Endothelial cell of umbilical vein (primary cell): ENCODE measurements at regions not wholly inside any gene's neighbourhood (a gene's known extent, or its start where the extent isn't known, plus 50 kb on each side); places are given as distances from the start of the nearest gene placed in this dataset.

Experiments used
- BruUV-seq: library from RNA; stranded (reverse); fragments of 400-500 nt; replicated peaks from 2 replicates; lab custom pipeline; 2021; lab: Mats Ljungman, UMichigan
- CTCF ChIA-PET: fragments of 300-600, 350-600 bp; sonication (Branson Sonifier 250); formaldehyde crosslinking; loops from one replicate; lab custom pipeline; 2021; ENCODE audit warnings: antibody characterized with exemption, inconsistent platforms; lab: Charles Lee
- POLR2A ChIA-PET: fragments of 300-600, 350-600 bp; sonication (Branson Sonifier 250); formaldehyde crosslinking; loops from one replicate; lab custom pipeline; 2021; ENCODE audit warnings: antibody characterized with exemption, inconsistent platforms; lab: Charles Lee
- DNase-seq: peaks from one replicate; pipeline ENCODE4 v3.0.0-alpha.2; 2011; ENCODE audit warnings: low read depth, low spot score
- FAIRE-seq: peaks from 2 replicates; lab custom pipeline; 2011; peaks lifted over from hg19 to GRCh38; lab: Jason Lieb, UNC
- H2AFZ ChIP-seq: 2 replicates; pipeline ENCODE4 v1.6.0; 2012; ENCODE audit warnings: low read depth, low read length, control low read depth, inconsistent platforms
- H3K27ac ChIP-seq: 2 replicates; pipeline ENCODE4 v1.5.1; 2011; ENCODE audit warnings: low read depth, mild to moderate bottlenecking, control low read depth, low read length, moderate library complexity; ENCODE audit not compliant: insufficient read depth
- H3K27me3 ChIP-seq, 2 experiments: 2 replicates each; pipeline versions ENCODE4 v1.6.0 to v1.6.1; 2011; ENCODE audit warnings: low read length in 2 of 2, mixed read lengths in 1 of 2; ENCODE audit not compliant: control insufficient read depth in 2 of 2, insufficient read depth in 2 of 2
- H3K36me3 ChIP-seq, 2 experiments: 2 replicates in 1 of 2; 3 replicates in 1 of 2; pipeline ENCODE4 v1.5.1; 2011; ENCODE audit warnings: low read length in 2 of 2, mild to moderate bottlenecking in 1 of 2, moderate library complexity in 1 of 2; ENCODE audit not compliant: control insufficient read depth in 2 of 2, insufficient read depth in 2 of 2; ENCODE audit errors: extremely low read depth in 1 of 2
- H3K4me1 ChIP-seq: 3 replicates; pipeline ENCODE4 v1.5.1; 2011; ENCODE audit warnings: mild to moderate bottlenecking, low read length; ENCODE audit not compliant: control insufficient read depth, insufficient read depth; ENCODE audit errors: extremely low read depth
- H3K4me2 ChIP-seq: 2 replicates; pipeline ENCODE4 v1.6.1; 2011; ENCODE audit warnings: low read length, control low read depth, mixed read lengths; ENCODE audit not compliant: insufficient read depth
- H3K4me3 ChIP-seq, 3 experiments: fragments of 200-600 bp in 1 of 3; sonication (generic), shearing (Covaris generic) in 1 of 3; replicated peaks in 1 of 3; 2 replicates each; pipeline ENCODE4 v1.5.1; 2011 to 2016; ENCODE audit warnings: control low read depth in 3 of 3, low read length in 3 of 3, mild to moderate bottlenecking in 2 of 3, inconsistent platforms in 1 of 3, low read depth in 1 of 3, moderate library complexity in 1 of 3; ENCODE audit not compliant: insufficient read depth in 1 of 3
- H3K79me2 ChIP-seq: 2 replicates; pipeline ENCODE4 v1.6.0; 2012; ENCODE audit warnings: low read length, inconsistent platforms; ENCODE audit not compliant: control insufficient read depth, insufficient read depth
- H3K9ac ChIP-seq: replicated peaks from 2 replicates; pipeline ENCODE3; 2011; ENCODE audit warnings: low read length, control low read depth; ENCODE audit not compliant: insufficient read depth; ENCODE audit errors: extremely low read depth
- H3K9me1 ChIP-seq: replicated peaks from 3 replicates; pipeline ENCODE4 v1.6.0; 2011; ENCODE audit warnings: mild to moderate bottlenecking, low read length; ENCODE audit not compliant: control insufficient read depth, insufficient read depth; ENCODE audit errors: extremely low read depth
- H3K9me3 ChIP-seq: replicated peaks from 2 replicates; pipeline ENCODE4 v1.5.1; 2012; ENCODE audit warnings: low read length, inconsistent platforms; ENCODE audit not compliant: control insufficient read depth, insufficient read depth
- H4K20me1 ChIP-seq: replicated peaks from 2 replicates; pipeline ENCODE3; 2011; ENCODE audit warnings: mild to moderate bottlenecking, low read length; ENCODE audit not compliant: control insufficient read depth, insufficient read depth; ENCODE audit errors: extremely low read depth
- EZH2 ChIP-seq: IDR thresholded peaks from 2 replicates; pipeline ENCODE4 v1.6.1; 2012; ENCODE audit warnings: borderline replicate concordance, low read depth, mild to moderate bottlenecking, moderate library complexity, low read length, inconsistent platforms; ENCODE audit not compliant: severe bottlenecking
- GATA2 ChIP-seq: IDR thresholded peaks from 2 replicates; pipeline ENCODE4 v1.7.0; 2011; ENCODE audit warnings: low read depth, mild to moderate bottlenecking, moderate library complexity, mixed read lengths, low read length; ENCODE audit not compliant: insufficient read length, insufficient read depth
- MYC ChIP-seq: IDR thresholded peaks from one replicate; pipeline ENCODE4 v1.6.1; 2011; ENCODE audit warnings: mild to moderate bottlenecking, low read depth, low read length
- POLR2A ChIP-seq: IDR thresholded peaks from 2 replicates; pipeline ENCODE4 v1.6.1; 2012; ENCODE audit warnings: low read depth, mild to moderate bottlenecking, control low read depth, low read length
- dilution Hi-C: fragments of 300-500 bp; cut with MboI; formaldehyde crosslinking; loops from one replicate; pipeline ENCODE4 v1.15.0; 2019; ENCODE audit warnings: low sequenced_read_pairs; ENCODE audit not compliant: extremely low pct_ligation_motif_present
- intact Hi-C: fragments of 100-400 bp; cut with micrococcal nuclease; formaldehyde crosslinking; loops from one replicate; pipeline ENCODE4 v1.10.0; 2022
- TF ChIP-seq, protein P1 (sequence below), 2 donors: IDR thresholded peaks; 1 replicate in 1 of 2; 2 replicates in 1 of 2; pipeline ENCODE4 v1.5.1; 2011; ENCODE audit warnings: low read length in 2 of 2, mild to moderate bottlenecking in 2 of 2, moderate library complexity in 2 of 2, control low read depth in 1 of 2, inconsistent platforms in 1 of 2, low read depth in 1 of 2; ENCODE audit not compliant: insufficient read depth in 1 of 2; ENCODE audit errors: extremely low read depth in 1 of 2
- TF ChIP-seq, protein P2 (sequence below): IDR thresholded peaks from 2 replicates; pipeline ENCODE4 v1.6.1; 2011; ENCODE audit not compliant: insufficient read depth, insufficient read length

DNA sequence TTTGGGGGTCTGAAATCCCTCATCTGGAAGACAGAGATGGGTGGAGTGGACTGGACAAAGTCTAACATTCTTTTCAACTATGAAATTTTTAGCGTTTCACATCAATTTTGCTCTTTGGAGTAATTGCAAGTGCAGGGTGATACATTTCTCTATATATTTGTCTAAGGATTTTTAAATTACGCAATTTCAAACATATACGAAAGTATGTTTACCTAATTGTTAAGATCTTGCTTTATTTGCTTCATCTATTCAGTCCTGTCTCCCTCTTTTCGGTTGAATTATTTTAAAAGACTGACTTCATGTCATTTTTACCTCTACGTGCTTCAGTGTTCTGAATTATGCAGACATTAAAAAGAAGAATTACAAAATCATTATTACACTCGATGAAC is 101.9 kb upstream of the CREB5 start:
- H4K20me1 ChIP-seq, result no peaks in the 10 kb centered on the region
- BruUV-seq, result no TSS peak
- no peaks in the 10 kb centered on the region for H3K79me2 ChIP-seq
- ChIA-PET CTCF (interaction anchor here (1.4 kb wide), 1 partner anchor 22 kb away, joined by 4 read pairs; no protein-coding TSS in a partner anchor), POLR2A (no interaction called here)
- dilution Hi-C loops (no loop called here), intact Hi-C loops (no loop called here)
- no peak overlapping the region for H3K4me2 ChIP-seq
- H2AFZ ChIP-seq, result no peak overlapping the region
- H3K4me3 ChIP-seq, result no peak overlapping the region
- H3K9ac ChIP-seq, result no peak overlapping the region
- no peak for DNase-seq
- TF ChIP-seq, protein P1, sequence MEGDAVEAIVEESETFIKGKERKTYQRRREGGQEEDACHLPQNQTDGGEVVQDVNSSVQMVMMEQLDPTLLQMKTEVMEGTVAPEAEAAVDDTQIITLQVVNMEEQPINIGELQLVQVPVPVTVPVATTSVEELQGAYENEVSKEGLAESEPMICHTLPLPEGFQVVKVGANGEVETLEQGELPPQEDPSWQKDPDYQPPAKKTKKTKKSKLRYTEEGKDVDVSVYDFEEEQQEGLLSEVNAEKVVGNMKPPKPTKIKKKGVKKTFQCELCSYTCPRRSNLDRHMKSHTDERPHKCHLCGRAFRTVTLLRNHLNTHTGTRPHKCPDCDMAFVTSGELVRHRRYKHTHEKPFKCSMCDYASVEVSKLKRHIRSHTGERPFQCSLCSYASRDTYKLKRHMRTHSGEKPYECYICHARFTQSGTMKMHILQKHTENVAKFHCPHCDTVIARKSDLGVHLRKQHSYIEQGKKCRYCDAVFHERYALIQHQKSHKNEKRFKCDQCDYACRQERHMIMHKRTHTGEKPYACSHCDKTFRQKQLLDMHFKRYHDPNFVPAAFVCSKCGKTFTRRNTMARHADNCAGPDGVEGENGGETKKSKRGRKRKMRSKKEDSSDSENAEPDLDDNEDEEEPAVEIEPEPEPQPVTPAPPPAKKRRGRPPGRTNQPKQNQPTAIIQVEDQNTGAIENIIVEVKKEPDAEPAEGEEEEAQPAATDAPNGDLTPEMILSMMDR (IDR thresholded peaks at IDR 0.05; ENCODE audit: extremely low read depth in 1 of 2, insufficient read depth in 1 of 2, low read depth in 1 of 2, low read length in 2 of 2), result no peak
- TF ChIP-seq POLR2A (no peak), GATA2 (no peak), MYC (no peak), EZH2 (no peak)
- TF ChIP-seq, protein P2, sequence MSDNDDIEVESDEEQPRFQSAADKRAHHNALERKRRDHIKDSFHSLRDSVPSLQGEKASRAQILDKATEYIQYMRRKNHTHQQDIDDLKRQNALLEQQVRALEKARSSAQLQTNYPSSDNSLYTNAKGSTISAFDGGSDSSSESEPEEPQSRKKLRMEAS, result no peak
- H3K36me3 ChIP-seq, result no peaks in the 10 kb centered on the region
- no peak overlapping the region for H3K27ac ChIP-seq
- no peak for FAIRE-seq
- H3K9me3 ChIP-seq, result no peaks in the 10 kb centered on the region
- peaks cover 20 to 32% of the 10 kb centered on the region in 2 experiments for H3K27me3 ChIP-seq
- no peaks in the 10 kb centered on the region for H3K4me1 ChIP-seq
- H3K9me1 ChIP-seq, result no peaks in the 10 kb centered on the region

DNA sequence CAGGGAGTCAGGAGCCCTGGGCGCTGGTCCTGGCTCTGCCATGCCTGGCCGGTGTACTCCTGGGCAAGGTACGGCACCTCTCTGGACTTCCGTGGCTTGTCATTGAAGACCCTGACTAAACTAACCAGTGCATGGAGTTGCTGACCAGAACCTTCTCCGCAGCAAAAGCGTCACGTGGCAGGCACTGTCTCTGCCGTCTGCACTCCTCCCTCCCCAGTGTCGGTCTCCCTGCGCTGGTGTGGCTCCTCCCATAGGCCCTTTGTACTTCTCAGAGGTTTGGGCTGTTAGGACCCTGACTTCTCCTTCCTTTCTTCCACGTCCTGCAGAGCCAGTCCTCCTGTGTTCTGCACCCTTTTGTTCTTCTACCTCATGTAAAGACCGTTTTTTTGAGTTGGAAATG is 100.6 kb upstream of the CREB5 start:
- H3K4me3 ChIP-seq, result no peak overlapping the region
- intact Hi-C loops (no loop called here), dilution Hi-C loops (no loop called here)
- DNase-seq (no peak), FAIRE-seq (no peak)
- no peaks in the 10 kb centered on the region for H4K20me1 ChIP-seq
- H3K4me1 ChIP-seq, result no peaks in the 10 kb centered on the region
- H3K9ac ChIP-seq, result no peak overlapping the region
- no peaks in the 10 kb centered on the region for H3K36me3 ChIP-seq
- BruUV-seq, result no TSS peak
- ChIA-PET POLR2A (no interaction called here), CTCF (no interaction called here)
- no peaks in the 10 kb centered on the region for H3K9me1 ChIP-seq
- no peak overlapping the region for H3K4me2 ChIP-seq
- H3K27ac ChIP-seq, result no peak overlapping the region
- TF ChIP-seq EZH2, result no peak
- no peak overlapping the region for H2AFZ ChIP-seq
- H3K27me3 ChIP-seq, result peaks cover 28 to 39% of the 10 kb centered on the region in 2 experiments
- H3K79me2 ChIP-seq, result no peaks in the 10 kb centered on the region
- H3K9me3 ChIP-seq, result no peaks in the 10 kb centered on the region
